ENCODE measurements at regions not wholly inside any gene's neighbourhood (a gene's known extent, or its start where the extent isn't known, plus 50 kb on each side); places are given as distances from the start of the nearest gene placed in this dataset.
"Not testable (repeated sequence)": the region's sequence is repeated elsewhere in the genome, so short reads cannot be mapped to it uniquely, and the experiment has no call there.

GRCh38 chr6:119728935-119729334 is 379.4 kb upstream of the MAN1A1 start:
- no peak overlapping the region for H2AFZ ChIP-seq (ENCODE audit: low read length)
- no peak for DNase-seq (ENCODE audit: low read depth in 2 of 2)
- no peak overlapping the region for H3K27ac ChIP-seq (ENCODE audit: insufficient read depth, low read length)
- H4K20me1 ChIP-seq (ENCODE audit: control insufficient read depth, extremely low read depth, insufficient read depth, low read length) = no peaks in the 10 kb centered on the region
- H3K79me2 ChIP-seq (ENCODE audit: control insufficient read depth, insufficient read depth, low read length) = no peaks in the 10 kb centered on the region
- TF ChIP-seq, protein P1, sequence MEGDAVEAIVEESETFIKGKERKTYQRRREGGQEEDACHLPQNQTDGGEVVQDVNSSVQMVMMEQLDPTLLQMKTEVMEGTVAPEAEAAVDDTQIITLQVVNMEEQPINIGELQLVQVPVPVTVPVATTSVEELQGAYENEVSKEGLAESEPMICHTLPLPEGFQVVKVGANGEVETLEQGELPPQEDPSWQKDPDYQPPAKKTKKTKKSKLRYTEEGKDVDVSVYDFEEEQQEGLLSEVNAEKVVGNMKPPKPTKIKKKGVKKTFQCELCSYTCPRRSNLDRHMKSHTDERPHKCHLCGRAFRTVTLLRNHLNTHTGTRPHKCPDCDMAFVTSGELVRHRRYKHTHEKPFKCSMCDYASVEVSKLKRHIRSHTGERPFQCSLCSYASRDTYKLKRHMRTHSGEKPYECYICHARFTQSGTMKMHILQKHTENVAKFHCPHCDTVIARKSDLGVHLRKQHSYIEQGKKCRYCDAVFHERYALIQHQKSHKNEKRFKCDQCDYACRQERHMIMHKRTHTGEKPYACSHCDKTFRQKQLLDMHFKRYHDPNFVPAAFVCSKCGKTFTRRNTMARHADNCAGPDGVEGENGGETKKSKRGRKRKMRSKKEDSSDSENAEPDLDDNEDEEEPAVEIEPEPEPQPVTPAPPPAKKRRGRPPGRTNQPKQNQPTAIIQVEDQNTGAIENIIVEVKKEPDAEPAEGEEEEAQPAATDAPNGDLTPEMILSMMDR (conservative IDR thresholded peaks at IDR 0.05 in 1 of 2, IDR thresholded peaks at IDR 0.05 in 1 of 2; ENCODE audit: low read depth in 1 of 2, low read length in 2 of 2) = no peak
- TF ChIP-seq EZH2 (IDR thresholded peaks at IDR 0.05; ENCODE audit: low read length, missing control alignments) = no peak
- H3K36me3 ChIP-seq (ENCODE audit: control insufficient read depth, insufficient read depth, low read length) = no peaks in the 10 kb centered on the region
- H3K27me3 ChIP-seq (ENCODE audit: control insufficient read depth, insufficient read depth, low read length) = no peaks in the 10 kb centered on the region
- H3K4me3 ChIP-seq (replicated peaks in 1 of 4; ENCODE audit: control extremely low read depth in 1 of 4, insufficient read depth in 1 of 4, low read depth in 3 of 4, low read length in 4 of 4) = no peak overlapping the region
- H3K4me2 ChIP-seq (ENCODE audit: extremely low read depth, insufficient read depth, low read length) = no peak overlapping the region
- H3K4me1 ChIP-seq (ENCODE audit: control insufficient read depth, extremely low read depth, insufficient read depth, low read length) = no peaks in the 10 kb centered on the region
- H3K9ac ChIP-seq (ENCODE audit: insufficient read depth, low read length) = no peak overlapping the region
- H3K9me3 ChIP-seq (ENCODE audit: control insufficient read depth, insufficient read depth, low read depth, low read length) = no peaks in the 10 kb centered on the region

DNA sequence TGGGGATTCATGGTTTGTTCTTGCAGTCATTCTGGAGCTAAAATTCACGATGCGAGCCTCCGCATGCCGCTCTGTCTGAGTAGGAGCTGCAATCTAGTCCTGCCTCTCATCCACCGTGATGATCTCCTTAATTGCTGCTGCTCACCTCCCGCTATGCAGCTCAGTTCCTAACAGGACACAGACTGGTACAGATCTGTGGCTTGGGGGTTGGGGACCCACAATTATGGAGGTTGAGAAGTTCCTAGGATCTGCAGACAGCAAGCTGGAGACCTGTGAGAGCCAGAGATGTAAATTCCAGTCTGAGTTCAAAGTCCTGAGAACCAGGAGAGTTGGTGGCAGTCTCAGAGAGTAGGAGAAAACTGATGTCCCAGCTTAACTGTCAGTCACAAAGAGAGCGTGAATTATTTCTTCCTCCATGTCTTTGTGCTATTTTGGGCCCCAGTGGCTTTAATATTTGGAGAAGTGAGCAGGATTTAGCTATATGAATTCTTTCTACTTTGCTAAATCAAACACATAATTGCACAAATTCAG is 378.7 kb upstream of the MAN1A1 start:
- Histone ChIP-seq H3K4me2 (ENCODE audit: extremely low read depth, insufficient read depth, low read length) (no peak overlapping the region), H3K9me3 (ENCODE audit: control insufficient read depth, insufficient read depth, low read depth, low read length) (no peaks in the 10 kb centered on the region), H3K4me3 (replicated peaks in 1 of 4; ENCODE audit: control extremely low read depth in 1 of 4, insufficient read depth in 1 of 4, low read depth in 3 of 4, low read length in 4 of 4) (no peak overlapping the region), H3K27ac (ENCODE audit: insufficient read depth, low read length) (no peak overlapping the region), H4K20me1 (ENCODE audit: control insufficient read depth, extremely low read depth, insufficient read depth, low read length) (no peaks in the 10 kb centered on the region), H3K27me3 (ENCODE audit: control insufficient read depth, insufficient read depth, low read length) (no peaks in the 10 kb centered on the region), H3K9ac (ENCODE audit: insufficient read depth, low read length) (no peak overlapping the region), H3K4me1 (ENCODE audit: control insufficient read depth, extremely low read depth, insufficient read depth, low read length) (no peaks in the 10 kb centered on the region), H2AFZ (ENCODE audit: low read length) (no peak overlapping the region), H3K79me2 (ENCODE audit: control insufficient read depth, insufficient read depth, low read length) (no peaks in the 10 kb centered on the region), H3K36me3 (ENCODE audit: control insufficient read depth, insufficient read depth, low read length) (no peaks in the 10 kb centered on the region)
- DNase-seq (ENCODE audit: low read depth in 2 of 2) = no peak
- TF ChIP-seq, protein P1 (conservative IDR thresholded peaks at IDR 0.05 in 1 of 2, IDR thresholded peaks at IDR 0.05 in 1 of 2; ENCODE audit: low read depth in 1 of 2, low read length in 2 of 2) = no peak
- TF ChIP-seq EZH2 (IDR thresholded peaks at IDR 0.05; ENCODE audit: low read length, missing control alignments) = no peak

- Histone ChIP-seq H3K36me3 (ENCODE audit: control insufficient read depth, insufficient read depth, low read length) (no peaks in the 10 kb centered on the region), H3K27ac (ENCODE audit: insufficient read depth, low read length) (no peak overlapping the region), H2AFZ (ENCODE audit: low read length) (no peak overlapping the region), H3K9ac (ENCODE audit: insufficient read depth, low read length) (no peak overlapping the region), H3K79me2 (ENCODE audit: control insufficient read depth, insufficient read depth, low read length) (no peaks in the 10 kb centered on the region), H3K4me2 (ENCODE audit: extremely low read depth, insufficient read depth, low read length) (no peak overlapping the region), H4K20me1 (ENCODE audit: control insufficient read depth, extremely low read depth, insufficient read depth, low read length) (no peaks in the 10 kb centered on the region), H3K4me1 (ENCODE audit: control insufficient read depth, extremely low read depth, insufficient read depth, low read length) (no peaks in the 10 kb centered on the region), H3K27me3 (ENCODE audit: control insufficient read depth, insufficient read depth, low read length) (no peaks in the 10 kb centered on the region), H3K9me3 (ENCODE audit: control insufficient read depth, insufficient read depth, low read depth, low read length) (no peaks in the 10 kb centered on the region), H3K4me3 (replicated peaks in 1 of 4; ENCODE audit: control extremely low read depth in 1 of 4, insufficient read depth in 1 of 4, low read depth in 3 of 4, low read length in 4 of 4) (no peak overlapping the region)
- no peak for DNase-seq (ENCODE audit: low read depth in 2 of 2)
- TF ChIP-seq, protein P1 (conservative IDR thresholded peaks at IDR 0.05 in 1 of 2, IDR thresholded peaks at IDR 0.05 in 1 of 2; ENCODE audit: low read depth in 1 of 2, low read length in 2 of 2) = no peak
- TF ChIP-seq EZH2 (IDR thresholded peaks at IDR 0.05; ENCODE audit: low read length, missing control alignments) = no peak
These were observed 378.1 kb upstream of the MAN1A1 start for GRCh38 chr6:119727504-119728219.

DNA sequence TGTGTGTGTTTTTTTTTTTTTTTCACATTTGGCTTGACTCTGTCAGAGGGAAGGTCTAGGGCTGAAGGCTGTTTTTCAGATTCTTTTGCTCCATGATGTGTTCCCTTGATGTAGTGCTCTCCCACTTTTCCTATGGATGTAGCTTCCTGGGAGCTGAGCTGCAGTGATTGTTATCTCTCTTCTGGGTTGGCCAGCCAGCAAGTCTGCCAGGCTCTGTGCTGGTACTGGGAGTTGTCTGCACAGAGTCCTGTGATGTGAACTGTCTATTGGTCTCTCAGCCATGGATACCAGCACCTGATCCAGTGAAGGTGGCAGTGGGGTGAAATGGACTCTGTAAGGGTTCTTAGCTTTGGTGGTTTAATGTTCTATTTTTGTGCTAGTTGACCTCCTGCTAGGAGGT is 377.4 kb upstream of the MAN1A1 start:
- not testable (repeated sequence) for H4K20me1 ChIP-seq (ENCODE audit: control insufficient read depth, extremely low read depth, insufficient read depth, low read length); H3K27ac ChIP-seq (ENCODE audit: insufficient read depth, low read length); H3K9me3 ChIP-seq (ENCODE audit: control insufficient read depth, insufficient read depth, low read depth, low read length); H3K4me3 ChIP-seq (replicated peaks in 1 of 4; ENCODE audit: control extremely low read depth in 1 of 4, insufficient read depth in 1 of 4, low read depth in 3 of 4, low read length in 4 of 4); DNase-seq (ENCODE audit: low read depth in 2 of 2); H3K4me2 ChIP-seq (ENCODE audit: extremely low read depth, insufficient read depth, low read length); H3K27me3 ChIP-seq (ENCODE audit: control insufficient read depth, insufficient read depth, low read length); H3K36me3 ChIP-seq (ENCODE audit: control insufficient read depth, insufficient read depth, low read length); H3K79me2 ChIP-seq (ENCODE audit: control insufficient read depth, insufficient read depth, low read length); H3K4me1 ChIP-seq (ENCODE audit: control insufficient read depth, extremely low read depth, insufficient read depth, low read length); H3K9ac ChIP-seq (ENCODE audit: insufficient read depth, low read length); H2AFZ ChIP-seq (ENCODE audit: low read length)
